GM18508 (cell line): ENCODE measurements at regions not wholly inside any gene's neighbourhood (a gene's known extent, or its start where the extent isn't known, plus 50 kb on each side); places are given as distances from the start of the nearest gene placed in this dataset.
"Not testable (repeated sequence)": the region's sequence is repeated elsewhere in the genome, so short reads cannot be mapped to it uniquely, and the experiment has no call there.

Experiments used
- ATAC-seq: cut with Tn5 transposase; IDR thresholded peaks from one replicate; pipeline ENCODE4 v1.9.1; 2021; ENCODE audit warnings: moderate number of reproducible peaks; ENCODE audit not compliant: insufficient read depth, unreplicated experiment

- ATAC-seq: no peak
Measured at GRCh38 chr9:115883467-115884329, 269.9 kb upstream of the PAPPA start.

- ATAC-seq: no peak
Measured at GRCh38 chr9:115884846-115885245, 268.7 kb upstream of the PAPPA start.

GRCh38 chr9:115888131-115888530 is 265.5 kb upstream of the PAPPA start:
- no peak for ATAC-seq

GRCh38 chr9:115891929-115892328 is 261.7 kb upstream of the PAPPA start:
- no peak for ATAC-seq

- ATAC-seq: not testable (repeated sequence)
Measured at GRCh38 chr9:115898478-115898877, 255.1 kb upstream of the PAPPA start.

GRCh38 chr9:115900698-115901097 is 252.9 kb upstream of the PAPPA start:
- ATAC-seq: no peak

- ATAC-seq: no peak
Measured at GRCh38 chr9:115910959-115911358, 242.6 kb upstream of the PAPPA start.

GRCh38 chr9:115912086-115912485 is 241.5 kb upstream of the PAPPA start:
- no peak for ATAC-seq

GRCh38 chr9:115913696-115914095 is 239.9 kb upstream of the PAPPA start:
- no peak for ATAC-seq

GRCh38 chr9:115914291-115914690 is 239.3 kb upstream of the PAPPA start:
- no peak for ATAC-seq

- no peak for ATAC-seq
Measured at GRCh38 chr9:115921301-115921700, 232.3 kb upstream of the PAPPA start.

GRCh38 chr9:115922444-115922843 is 231.1 kb upstream of the PAPPA start:
- ATAC-seq: no peak

- no peak for ATAC-seq
Measured at GRCh38 chr9:115923410-115923809, 230.2 kb upstream of the PAPPA start.

GRCh38 chr9:115923903-115924668 is 229.5 kb upstream of the PAPPA start:
- ATAC-seq: no peak

- no peak for ATAC-seq
Measured at GRCh38 chr9:115924669-115924987, 229.0 kb upstream of the PAPPA start.

- ATAC-seq: no peak
Measured at GRCh38 chr9:115925424-115925823, 228.2 kb upstream of the PAPPA start.

GRCh38 chr9:115930472-115930871 is 223.1 kb upstream of the PAPPA start:
- no peak for ATAC-seq

- ATAC-seq: no peak
Measured at GRCh38 chr9:115938479-115938878, 215.1 kb upstream of the PAPPA start.

GRCh38 chr9:115939065-115939765 is 214.4 kb upstream of the PAPPA start:
- ATAC-seq: no peak

GRCh38 chr9:115941561-115942315 is 211.9 kb upstream of the PAPPA start:
- ATAC-seq: no peak
